ENCODE measurements at regions not wholly inside any gene's neighbourhood (a gene's known extent, or its start where the extent isn't known, plus 50 kb on each side); places are given as distances from the start of the nearest gene placed in this dataset.
"Not testable (repeated sequence)": the region's sequence is repeated elsewhere in the genome, so short reads cannot be mapped to it uniquely, and the experiment has no call there.

DNA sequence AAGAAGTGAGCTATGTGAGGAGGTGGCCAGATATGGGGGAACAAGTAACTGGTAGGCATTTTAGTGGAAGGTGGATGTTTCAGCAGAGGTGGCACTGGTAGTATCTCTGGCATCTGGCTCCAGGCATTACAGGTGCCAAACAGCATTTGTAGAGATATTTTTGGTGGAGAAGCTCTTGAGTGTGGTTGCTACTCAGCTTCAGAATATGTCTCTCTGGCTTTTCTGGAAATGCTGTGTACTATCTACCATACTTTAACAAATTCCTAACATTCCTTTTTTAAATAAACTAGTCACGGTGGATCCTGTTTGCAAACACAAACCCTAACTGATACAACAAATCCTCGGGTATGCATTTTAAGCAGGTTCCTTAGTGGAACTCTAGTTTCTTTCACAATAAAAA, 128.0 kb downstream of the BARX2 start:
- no peak for DNase-seq (ENCODE audit: low read depth)

DNA sequence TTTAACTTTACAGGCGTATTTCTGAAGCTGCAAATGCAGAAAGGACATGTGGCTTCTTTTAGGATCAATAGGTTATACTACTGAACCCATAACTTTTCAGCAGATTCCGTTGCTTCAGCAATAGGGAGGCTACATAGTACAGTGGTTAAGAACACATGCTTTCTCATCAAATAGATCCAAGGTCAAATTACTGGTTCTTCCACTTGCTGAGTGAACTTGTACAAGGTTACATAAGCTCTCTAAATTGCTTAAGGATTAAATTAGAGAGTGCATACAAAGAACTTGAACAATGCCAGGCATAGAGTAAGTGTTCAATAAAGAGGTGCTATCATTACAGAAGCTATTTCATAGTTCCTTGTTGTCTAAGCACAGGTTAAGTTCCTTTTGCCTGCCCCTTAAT, 129.6 kb downstream of the BARX2 start:
- no peak for DNase-seq (ENCODE audit: low read depth)

DNA sequence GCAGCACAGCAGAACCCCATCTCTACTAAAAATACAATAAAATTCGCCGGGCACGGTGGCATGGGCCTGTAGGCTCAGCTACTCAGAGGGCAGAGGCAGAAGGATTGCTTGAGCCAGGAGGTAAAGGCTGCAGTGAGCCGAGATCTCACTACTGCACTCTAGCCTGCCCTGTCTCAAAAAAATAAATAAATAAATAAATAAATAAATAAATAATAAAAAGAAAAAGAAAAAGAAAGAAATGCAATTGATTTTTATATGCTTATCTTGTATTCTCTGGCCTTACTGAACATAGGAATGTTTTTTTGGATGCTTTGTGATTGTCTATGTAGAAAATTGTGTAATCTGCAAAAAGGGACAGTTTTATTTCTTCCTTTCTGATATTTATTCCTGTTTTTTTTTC, 132.5 kb downstream of the BARX2 start:
- DNase-seq (ENCODE audit: low read depth) = no peak

DNA sequence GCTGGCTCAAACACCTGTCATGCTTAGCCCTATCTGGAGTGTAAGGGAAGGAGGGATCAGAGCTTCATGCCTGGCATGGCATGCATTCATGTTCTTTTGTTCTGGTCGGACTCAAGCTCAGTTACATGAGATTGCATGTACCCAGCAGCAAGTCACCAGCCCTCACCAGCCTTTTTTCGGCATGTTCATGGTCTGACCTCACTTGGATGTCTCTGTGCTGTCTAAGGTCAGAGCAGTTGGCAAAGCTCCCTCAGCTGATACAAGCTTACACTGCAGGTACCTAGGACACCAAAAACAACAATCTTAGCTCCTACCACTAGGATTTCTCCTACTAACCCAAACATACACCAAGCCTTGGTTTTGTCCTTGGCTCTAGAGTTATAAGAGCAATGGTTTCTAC, 152.6 kb downstream of the BARX2 start:
- no peak for DNase-seq (ENCODE audit: low read depth)

DNA sequence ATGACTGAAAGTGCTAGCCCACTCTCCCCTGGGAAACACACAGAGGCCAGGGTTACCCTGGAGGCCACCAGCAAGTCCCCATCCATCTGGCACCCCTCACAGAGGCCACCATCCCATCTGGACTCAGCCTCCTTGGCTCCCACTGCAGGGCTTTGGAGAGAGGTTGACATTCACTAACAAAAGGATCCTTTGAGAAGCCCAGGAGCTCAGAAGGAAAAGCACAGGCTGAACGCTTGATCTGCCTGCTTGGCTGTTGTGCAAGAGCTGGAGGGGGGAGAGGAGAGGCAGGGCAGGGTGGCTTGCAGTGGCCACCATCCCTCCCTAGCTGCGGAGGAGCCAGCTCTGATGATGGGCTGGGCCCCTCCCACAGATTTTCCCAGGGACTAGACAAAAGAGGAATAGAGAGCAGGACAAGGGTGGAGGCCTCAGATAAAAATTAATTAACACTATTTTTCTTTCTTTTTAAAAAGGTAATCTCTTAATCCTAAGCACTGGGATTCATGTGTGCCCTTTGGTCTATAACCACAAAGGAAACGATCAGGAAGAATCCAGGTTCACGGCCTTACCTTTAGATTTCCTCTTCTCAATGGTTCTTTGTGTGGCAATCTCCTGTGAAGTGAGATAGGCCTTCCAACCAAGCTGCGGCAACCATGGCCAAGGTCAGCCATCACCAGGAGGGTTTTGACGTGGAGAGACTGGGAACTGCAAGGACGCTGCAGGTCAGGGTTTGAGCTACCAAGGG, 154.7 kb downstream of the BARX2 start:
- DNase-seq (ENCODE audit: low read depth) = no peak

DNA sequence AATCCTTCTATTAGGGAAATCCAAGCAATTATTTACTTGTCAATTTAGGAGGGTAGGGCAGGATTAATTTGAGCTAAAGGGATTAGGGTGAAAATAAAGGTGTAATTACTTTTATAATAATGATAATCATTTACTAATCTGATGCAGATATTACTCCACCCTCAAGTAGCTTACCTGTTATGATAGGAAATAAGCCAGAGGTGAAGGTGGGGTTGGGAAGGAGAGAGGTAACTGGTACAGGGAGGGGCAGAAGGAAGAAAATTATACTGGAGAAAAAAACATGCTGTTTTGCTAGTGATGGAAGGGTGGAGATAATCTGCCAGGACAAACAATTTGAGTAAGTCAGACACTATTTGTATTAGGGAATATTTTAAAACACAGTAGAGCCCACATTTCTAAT, 157.7 kb downstream of the BARX2 start:
- no peak for DNase-seq (ENCODE audit: low read depth)

DNA sequence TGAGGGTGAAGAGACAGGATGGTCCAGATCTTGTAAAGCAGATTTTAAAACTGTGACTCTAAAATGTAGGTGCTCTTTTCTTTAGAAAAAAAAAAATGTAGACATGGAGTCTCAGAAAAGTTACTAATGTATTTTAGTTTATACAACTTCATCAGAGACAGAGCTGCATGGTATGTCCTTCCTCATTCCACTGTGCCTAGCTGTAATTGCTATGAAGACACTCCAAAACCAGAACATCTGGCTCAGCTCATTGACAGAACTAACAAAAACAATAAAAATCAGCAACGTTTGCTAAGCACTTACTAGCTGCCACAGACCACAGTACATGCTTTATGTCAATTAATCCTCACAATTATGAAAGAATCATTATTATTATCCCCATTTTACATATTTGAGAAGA, 160.7 kb downstream of the BARX2 start:
- no peak for DNase-seq (ENCODE audit: low read depth)

DNA sequence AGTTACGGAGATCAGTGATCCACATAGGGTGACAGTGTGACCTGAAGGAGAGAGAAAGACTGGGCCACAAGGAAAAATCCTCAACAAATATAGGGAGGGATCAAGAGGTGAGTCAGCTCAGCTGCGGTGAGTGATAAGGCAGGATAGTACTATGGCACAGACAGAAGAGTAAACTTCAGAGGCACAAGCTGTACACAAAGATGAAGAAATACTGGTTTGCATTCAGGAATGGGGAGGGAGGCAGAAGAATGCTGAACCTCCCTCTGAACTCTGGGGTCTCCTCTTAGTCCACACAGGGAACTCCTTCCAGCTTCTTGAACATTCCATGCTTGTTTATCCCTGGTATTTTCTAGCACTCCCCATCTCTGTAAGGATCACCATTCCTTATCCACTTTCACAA, 162.7 kb downstream of the BARX2 start:
- no peak for DNase-seq (ENCODE audit: low read depth)

DNA sequence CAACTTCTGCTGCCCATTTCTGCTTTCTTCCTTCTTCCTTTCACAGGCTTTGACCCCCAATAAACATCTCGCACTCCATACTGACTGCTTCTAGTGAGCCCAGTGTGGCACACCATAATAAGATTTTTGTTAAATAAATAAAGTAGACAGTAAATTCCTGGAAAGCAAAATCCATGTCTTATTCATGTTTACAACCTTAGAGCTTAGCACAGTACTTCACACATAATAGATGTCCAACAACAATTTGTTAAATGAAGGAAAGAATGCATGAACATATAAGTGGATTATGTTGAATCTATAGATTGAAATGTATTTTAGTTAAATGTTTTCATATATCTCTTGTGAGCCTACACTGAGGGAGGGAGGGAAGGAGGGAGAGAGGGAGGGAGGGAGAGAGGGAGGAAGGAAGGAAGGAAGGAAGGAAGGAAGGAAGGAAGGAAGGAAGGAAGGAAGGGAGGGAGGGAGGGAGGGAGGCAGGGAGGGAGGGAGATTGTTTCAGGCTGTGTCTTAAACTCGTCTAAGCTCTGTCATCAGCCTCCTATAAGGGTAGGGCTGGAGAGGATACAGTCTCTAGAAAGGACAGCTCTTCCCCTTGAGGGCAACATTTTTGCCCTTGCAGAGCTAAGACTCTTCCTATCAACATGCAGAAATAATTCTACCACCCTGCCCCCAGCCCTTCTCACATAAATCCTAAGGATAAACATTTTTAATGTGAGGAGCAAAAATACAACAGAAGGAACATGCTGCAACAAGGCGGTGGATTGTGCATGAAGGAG, 168.1 kb downstream of the BARX2 start:
- DNase-seq (ENCODE audit: low read depth) = no peak

DNA sequence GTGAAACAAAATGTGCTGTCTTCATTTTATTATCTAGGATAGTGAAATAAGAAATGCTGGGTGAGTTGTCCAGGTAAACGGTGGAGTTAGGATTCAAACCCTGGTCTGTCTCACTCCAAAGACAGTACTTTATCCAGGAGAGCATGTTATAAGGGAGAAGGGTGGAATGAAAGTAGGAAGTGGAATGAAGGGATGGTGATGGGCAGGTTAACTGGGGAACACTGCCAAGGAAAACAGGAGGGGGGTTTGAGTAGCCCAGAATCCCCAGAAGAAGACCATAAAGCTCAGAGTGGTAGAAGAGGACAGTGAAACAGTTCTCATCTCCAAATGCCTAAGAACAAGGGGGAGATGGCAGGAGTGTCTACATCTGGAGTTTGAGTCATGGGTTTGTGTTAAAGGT, 169.0 kb downstream of the BARX2 start:
- DNase-seq (ENCODE audit: low read depth) = no peak

DNA sequence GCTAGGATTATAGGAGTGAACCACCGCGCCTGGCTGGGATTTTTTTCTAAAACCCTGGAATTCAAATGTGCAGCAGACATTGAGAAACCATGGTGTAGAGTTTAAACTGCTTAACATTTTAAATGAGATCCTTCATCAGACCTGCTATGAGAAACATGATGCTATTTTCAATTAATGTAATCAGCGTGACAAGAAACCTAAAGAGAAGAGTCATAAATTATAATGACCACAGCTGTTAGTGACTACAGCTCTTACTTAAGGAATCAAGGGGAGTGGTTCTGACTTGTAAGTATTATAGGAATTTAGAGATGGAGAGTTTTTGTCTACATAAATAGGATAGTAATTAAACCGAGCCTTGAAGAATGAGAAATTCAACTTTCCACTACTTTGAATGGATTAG, 170.6 kb downstream of the BARX2 start:
- DNase-seq (ENCODE audit: low read depth) = no peak

DNA sequence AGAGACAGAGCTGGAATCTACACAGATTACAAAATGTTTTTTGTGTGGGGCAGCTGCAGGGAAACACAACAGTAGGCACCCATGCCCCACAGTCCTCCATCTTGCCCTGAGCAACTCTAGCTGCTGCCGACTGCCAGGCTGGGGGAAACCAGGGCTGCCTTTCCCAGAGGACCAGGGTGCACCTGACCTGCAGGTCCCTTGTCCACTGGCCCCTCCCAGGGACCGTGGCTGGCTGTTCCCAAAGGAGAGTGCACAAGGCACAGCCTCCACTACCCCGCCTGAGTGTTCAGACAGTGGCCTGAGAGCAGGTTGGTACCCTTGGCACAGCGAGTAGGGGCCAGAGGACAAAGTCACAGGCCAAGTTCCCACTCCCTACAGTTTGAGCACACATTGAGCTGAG, 181.8 kb downstream of the BARX2 start:
- no peak for DNase-seq (ENCODE audit: low read depth)

DNA sequence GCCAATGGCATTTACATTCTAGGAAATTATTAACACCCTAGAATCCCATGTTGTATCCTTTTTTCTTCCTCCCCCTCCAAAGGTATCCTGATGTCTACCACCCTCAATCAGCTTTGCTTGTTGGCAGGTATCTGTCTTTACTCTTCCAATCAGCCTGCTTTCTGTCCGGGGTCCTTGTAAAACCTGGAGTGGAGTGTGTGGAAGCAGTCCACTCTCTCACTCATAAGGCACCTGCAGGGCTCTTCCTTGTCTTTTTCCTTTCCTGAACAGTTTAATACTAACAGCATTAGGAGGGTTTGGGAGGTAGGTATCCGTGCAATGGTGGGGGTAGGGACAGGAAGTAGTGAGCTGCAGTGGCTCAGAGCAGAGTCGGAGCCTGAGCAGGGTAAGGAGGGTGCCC, 193.4 kb downstream of the BARX2 start:
- no peak for DNase-seq (ENCODE audit: low read depth)

DNA sequence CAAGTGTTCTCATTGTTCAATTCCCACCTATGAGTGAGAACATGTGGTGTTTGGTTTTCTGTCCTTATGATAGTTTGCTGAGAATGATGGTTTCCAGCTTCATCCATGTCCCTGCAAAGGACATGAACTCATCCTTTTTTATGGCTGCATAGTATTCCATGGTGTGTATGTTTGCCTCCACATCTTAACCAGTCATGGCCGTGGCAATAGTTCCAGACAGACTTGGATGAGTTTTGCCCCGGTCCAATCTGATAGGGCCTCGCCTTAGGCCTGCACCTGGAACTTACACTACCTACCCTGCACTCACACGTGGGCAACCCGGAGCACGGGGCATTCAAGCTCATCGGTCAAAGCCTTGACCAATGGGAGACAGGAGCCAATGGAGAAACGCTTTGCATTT, 197.0 kb downstream of the BARX2 start:
- not testable (repeated sequence) for DNase-seq (ENCODE audit: low read depth)

DNA sequence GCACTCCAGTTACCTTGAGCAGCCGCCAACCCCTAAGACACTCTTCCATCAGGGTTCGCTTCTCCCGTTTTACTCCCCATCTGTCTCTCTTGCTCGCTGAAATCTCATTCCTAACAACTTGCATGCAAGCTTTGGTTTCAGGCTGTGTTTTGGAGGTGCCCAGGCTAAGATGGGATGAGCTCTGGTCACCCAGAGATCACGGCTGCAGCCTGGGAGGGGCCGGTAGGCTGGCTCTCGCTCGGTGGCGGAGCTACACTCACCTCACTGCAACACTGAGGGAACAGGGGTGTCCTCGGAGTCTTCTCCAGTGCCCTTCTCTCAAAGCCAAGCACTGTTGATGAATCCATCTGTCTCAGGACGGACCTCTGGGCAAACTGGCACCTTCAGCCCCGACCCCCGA, 197.5 kb downstream of the BARX2 start:
- no peak for DNase-seq (ENCODE audit: low read depth)

DNA sequence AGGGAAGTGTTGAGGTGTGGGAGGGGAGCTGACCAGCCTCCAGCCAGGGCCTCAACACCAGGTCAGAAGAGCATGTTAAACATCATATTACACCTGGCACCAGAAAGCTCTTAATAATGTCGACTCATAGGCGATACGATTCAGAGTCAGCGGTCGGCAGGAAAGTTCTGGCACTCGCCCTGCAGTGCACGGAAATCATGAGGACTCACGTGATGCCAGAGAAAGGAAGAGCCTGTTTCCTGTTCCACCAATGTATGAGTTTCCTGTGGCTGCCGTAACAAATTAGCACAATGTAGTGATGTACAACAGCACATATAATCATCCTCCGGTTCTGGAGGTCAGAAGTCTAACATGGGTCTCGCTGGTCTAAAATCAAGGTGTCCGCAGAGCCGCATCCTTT, 198.8 kb downstream of the BARX2 start:
- DNase-seq (ENCODE audit: low read depth) = no peak

DNA sequence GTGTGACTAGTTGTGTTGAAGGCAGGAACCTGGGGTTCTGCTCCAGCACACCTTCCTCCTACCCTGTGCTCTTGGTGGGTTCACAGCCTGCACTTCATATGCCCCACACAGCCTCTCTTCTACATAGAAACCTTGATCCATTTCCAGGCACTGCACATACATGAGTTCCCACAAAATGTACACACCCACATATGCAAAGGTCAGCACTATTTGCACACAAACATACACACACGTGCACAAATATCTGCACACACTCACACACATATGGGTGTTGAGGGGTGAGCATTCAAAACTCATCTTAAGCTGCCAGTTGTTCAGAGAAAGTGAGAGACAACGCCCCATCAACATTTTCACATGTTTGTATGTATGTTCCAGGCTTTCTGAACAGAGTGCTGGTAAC, 201.0 kb downstream of the BARX2 start:
- no peak for DNase-seq (ENCODE audit: low read depth)

DNA sequence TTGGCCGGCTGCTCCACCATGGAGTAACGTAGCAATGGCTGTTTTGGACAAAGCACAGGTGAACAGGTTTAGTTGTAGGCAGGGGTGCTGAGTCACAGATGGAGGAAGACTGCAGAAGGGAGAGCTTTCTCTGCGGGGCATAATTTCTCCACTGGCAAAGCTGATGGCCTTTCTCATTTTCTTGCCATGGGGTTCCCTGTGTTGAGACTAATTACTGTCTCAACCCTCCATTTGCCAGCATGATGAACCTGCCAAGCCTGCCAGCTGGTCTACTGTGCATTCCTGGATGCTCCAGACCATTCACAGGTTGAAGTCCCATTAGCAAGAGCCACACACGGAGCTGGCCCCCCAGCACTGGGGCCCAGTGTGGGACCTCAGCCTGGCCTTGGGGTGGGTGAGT, 202.4 kb downstream of the BARX2 start:
- no peak for DNase-seq (ENCODE audit: low read depth)

DNA sequence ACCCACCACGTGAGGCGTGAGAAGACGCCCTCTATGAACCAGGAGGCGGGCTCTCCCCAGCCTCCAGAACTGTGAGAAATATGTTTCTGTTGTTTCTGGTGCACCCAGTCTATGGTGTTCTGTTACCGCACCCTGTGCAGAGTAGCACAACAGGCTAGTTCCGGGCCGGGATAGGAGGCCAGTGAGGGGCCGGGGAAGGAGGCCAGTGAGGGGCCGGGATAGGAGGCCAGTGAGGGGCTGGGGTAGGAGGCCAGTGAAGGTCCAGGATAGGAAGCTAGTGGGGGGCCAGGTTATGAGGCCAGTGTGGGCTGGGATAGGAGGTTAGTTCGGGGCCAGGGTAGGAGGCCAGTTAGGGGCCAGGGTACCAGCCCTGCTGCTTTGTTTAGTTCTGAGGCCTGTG, 204.6 kb downstream of the BARX2 start:
- no peak for DNase-seq (ENCODE audit: low read depth)

DNA sequence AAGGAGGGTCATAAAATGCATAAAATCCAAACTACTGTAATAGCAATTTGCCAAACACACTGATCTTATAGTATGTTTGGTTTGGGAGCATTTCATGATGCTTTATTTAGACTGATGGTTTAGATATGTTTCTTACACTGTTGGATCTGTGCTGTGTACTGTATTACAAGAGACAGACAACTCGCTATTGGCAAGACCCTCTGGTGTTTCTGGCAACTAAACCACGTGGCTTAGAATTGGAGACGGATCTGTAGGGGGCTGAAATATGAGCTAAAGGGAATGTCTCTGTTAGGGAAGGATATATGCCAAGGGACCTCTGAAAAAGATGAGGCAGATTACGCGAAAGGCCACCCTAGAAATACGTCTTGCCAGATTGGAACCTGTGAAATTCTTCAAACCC, 208.7 kb downstream of the BARX2 start:
- DNase-seq (ENCODE audit: low read depth) = no peak

DNA sequence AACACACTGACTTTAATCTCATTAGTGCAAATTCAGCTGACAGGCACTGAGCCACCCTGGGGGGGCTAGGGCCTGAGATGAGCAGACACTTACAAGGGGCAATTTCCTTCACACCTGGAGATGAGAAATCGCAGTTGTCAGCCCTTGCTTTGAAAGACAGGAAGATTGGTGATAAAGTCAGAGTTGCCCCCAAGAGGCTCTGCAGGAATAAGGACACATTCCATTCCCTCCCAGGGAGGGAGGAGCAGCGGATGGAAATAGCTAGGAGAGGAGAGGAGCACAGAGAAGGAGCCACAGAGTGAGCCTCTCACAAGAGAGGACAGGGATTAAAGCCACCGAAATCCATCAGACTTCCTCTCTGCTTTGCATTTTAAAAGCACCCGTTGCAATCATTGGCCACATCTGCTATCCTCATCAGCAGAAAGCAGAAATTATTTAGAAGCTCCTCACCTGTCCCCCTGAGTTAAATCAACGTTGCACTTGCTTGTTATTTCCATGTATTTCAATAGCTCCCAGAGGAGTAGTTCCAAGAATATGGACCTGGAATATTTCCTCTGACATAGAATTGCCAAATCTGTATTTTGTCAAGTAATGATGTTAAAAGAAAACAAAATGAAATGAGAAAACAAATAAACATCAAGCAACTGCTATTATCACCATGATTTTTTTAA, 213.7 kb downstream of the BARX2 start:
- DNase-seq (ENCODE audit: low read depth) = no peak

DNA sequence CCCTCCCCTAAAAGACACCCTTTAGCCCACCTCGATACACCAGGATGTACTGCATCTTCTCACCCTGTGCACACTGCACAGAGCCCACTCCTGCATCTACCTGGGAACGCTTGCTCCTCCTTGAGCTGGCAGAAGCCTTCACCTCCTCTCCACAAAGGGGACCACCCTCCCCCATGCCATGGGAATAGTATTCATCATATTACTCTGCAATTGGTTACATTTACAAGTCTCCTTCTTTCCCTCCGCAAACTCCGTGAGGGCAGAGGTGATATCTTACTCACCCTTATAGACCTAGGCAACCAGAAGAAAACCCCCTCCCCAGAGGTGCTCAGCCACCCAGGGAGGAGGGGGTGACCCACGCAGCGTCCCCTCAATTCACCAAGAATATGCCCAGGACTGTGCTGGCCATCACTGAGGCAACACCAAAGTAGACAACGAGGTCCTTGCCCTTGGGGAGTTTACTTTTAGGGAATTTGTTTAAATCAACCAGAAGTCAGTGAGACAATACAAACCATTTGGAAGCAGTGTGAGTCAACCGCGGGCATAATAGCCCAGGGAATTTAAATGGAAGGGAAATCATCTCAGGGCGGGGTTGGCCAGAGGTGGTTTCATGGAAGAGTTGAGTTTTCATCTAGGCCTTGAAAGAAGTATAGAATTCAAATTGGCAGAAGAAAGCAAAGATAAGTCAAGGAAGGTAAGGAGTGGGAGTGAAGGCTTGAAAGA, 214.5 kb downstream of the BARX2 start:
- no peak for DNase-seq (ENCODE audit: low read depth)
